ENCODE measurements at regions not wholly inside any gene's neighbourhood (a gene's known extent, or its start where the extent isn't known, plus 50 kb on each side); places are given as distances from the start of the nearest gene placed in this dataset.

- Histone ChIP-seq H3K27me3 (ENCODE audit: low read length) (no peaks in the 10 kb centered on the region), H3K79me2 (ENCODE audit: low read length) (no peaks in the 10 kb centered on the region), H3K4me3 (ENCODE audit: low read length) (no peak overlapping the region), H3K27ac (ENCODE audit: low read length) (no peak overlapping the region), H3K9me2 (replicated peaks; ENCODE audit: low read length) (no peaks in the 10 kb centered on the region), H3K4me2 (ENCODE audit: low read length) (no peak overlapping the region), H2AFZ (ENCODE audit: low read length) (no peak overlapping the region), H3K9me3 (ENCODE audit: low read length) (no peaks in the 10 kb centered on the region), H4K20me1 (ENCODE audit: low read length) (no peaks in the 10 kb centered on the region), H3K4me1 (ENCODE audit: insufficient read depth, low read length) (peaks cover 6% of the 10 kb centered on the region; the same call in 1 of the 2 replicates), H3F3A (ENCODE audit: low read length, unreplicated experiment) (no peaks in the 10 kb centered on the region), H3K36me3 (ENCODE audit: low read depth, low read length) (no peaks in the 10 kb centered on the region), H3K9ac (ENCODE audit: low read length) (no peak overlapping the region)
- intact Hi-C loops (cut with micrococcal nuclease): no loop called here
- ATAC-seq: no peak
- ChIA-PET CTCF (no interaction called here), POLR2A (ENCODE audit: unreplicated experiment) (no interaction called here)
- BruUV-seq (replicated peaks): no TSS peak
- DNase-seq: peak; percentile 51
- TF ChIP-seq EZH2 (IDR thresholded peaks at IDR 0.05; ENCODE audit: low read length, unreplicated experiment) (no peak), EZH2phosphoT487 (IDR thresholded peaks at IDR 0.05; ENCODE audit: borderline replicate concordance, low read length) (no peak), CTCF (conservative IDR thresholded peaks at IDR 0.05; ENCODE audit: low read depth, low read length) (no peak)
These were observed 1986.1 kb downstream of the ARAP2 start for GRCh38 chr4:34258176-34258575.

- ChIA-PET CTCF (no interaction called here), POLR2A (ENCODE audit: unreplicated experiment) (no interaction called here)
- H3K36me3 ChIP-seq (ENCODE audit: low read depth, low read length): no peaks in the 10 kb centered on the region
- H3K4me2 ChIP-seq (ENCODE audit: low read length): no peak overlapping the region
- no peak overlapping the region for H3K27ac ChIP-seq (ENCODE audit: low read length)
- no peak overlapping the region for H2AFZ ChIP-seq (ENCODE audit: low read length)
- ATAC-seq: no peak
- H4K20me1 ChIP-seq (ENCODE audit: low read length): no peaks in the 10 kb centered on the region
- H3F3A ChIP-seq (ENCODE audit: low read length, unreplicated experiment): no peaks in the 10 kb centered on the region
- no peak overlapping the region for H3K4me3 ChIP-seq (ENCODE audit: low read length)
- BruUV-seq (replicated peaks): no TSS peak
- TF ChIP-seq EZH2phosphoT487 (IDR thresholded peaks at IDR 0.05; ENCODE audit: borderline replicate concordance, low read length): no peak
- no peak for TF ChIP-seq EZH2 (IDR thresholded peaks at IDR 0.05; ENCODE audit: low read length, unreplicated experiment)
- no peak for TF ChIP-seq CTCF (conservative IDR thresholded peaks at IDR 0.05; ENCODE audit: low read depth, low read length)
- no peaks in the 10 kb centered on the region for H3K9me3 ChIP-seq (ENCODE audit: low read length)
- H3K4me1 ChIP-seq (ENCODE audit: insufficient read depth, low read length): peaks cover 6% of the 10 kb centered on the region; the same call in 1 of the 2 replicates
- intact Hi-C loops (cut with micrococcal nuclease): no loop called here
- H3K27me3 ChIP-seq (ENCODE audit: low read length): no peaks in the 10 kb centered on the region
- H3K79me2 ChIP-seq (ENCODE audit: low read length): no peaks in the 10 kb centered on the region
- H3K9me2 ChIP-seq (replicated peaks; ENCODE audit: low read length): no peaks in the 10 kb centered on the region
- DNase-seq: peak; percentile 12
- no peak overlapping the region for H3K9ac ChIP-seq (ENCODE audit: low read length)
These were observed 1982.5 kb downstream of the ARAP2 start for GRCh38 chr4:34261799-34262314.

GRCh38 chr4:34269613-34270012 lies 1974.7 kb downstream of the ARAP2 start:
- H3K4me2 ChIP-seq (ENCODE audit: low read length): no peak overlapping the region
- DNase-seq (no peak), ATAC-seq (no peak)
- no peaks in the 10 kb centered on the region for H3F3A ChIP-seq (ENCODE audit: low read length, unreplicated experiment)
- no peaks in the 10 kb centered on the region for H4K20me1 ChIP-seq (ENCODE audit: low read length)
- H3K36me3 ChIP-seq (ENCODE audit: low read depth, low read length): no peaks in the 10 kb centered on the region
- TF ChIP-seq CTCF (conservative IDR thresholded peaks at IDR 0.05; ENCODE audit: low read depth, low read length): no peak
- no peak for TF ChIP-seq EZH2phosphoT487 (IDR thresholded peaks at IDR 0.05; ENCODE audit: borderline replicate concordance, low read length)
- no peak for TF ChIP-seq EZH2 (IDR thresholded peaks at IDR 0.05; ENCODE audit: low read length, unreplicated experiment)
- no peak overlapping the region for H2AFZ ChIP-seq (ENCODE audit: low read length)
- no TSS peak for BruUV-seq (replicated peaks)
- no peaks in the 10 kb centered on the region for H3K9me2 ChIP-seq (replicated peaks; ENCODE audit: low read length)
- no peak overlapping the region for H3K4me3 ChIP-seq (ENCODE audit: low read length)
- POLR2A ChIA-PET (ENCODE audit: unreplicated experiment): no interaction called here
- H3K9ac ChIP-seq (ENCODE audit: low read length): no peak overlapping the region
- intact Hi-C loops (cut with micrococcal nuclease): no loop called here
- H3K27me3 ChIP-seq (ENCODE audit: low read length): no peaks in the 10 kb centered on the region
- no peaks in the 10 kb centered on the region for H3K79me2 ChIP-seq (ENCODE audit: low read length)
- no peak overlapping the region for H3K27ac ChIP-seq (ENCODE audit: low read length)
- H3K4me1 ChIP-seq (ENCODE audit: insufficient read depth, low read length): peaks cover 9% of the 10 kb centered on the region
- H3K9me3 ChIP-seq (ENCODE audit: low read length): no peaks in the 10 kb centered on the region
- CTCF ChIA-PET: no interaction called here
